ENCODE measurements at regions not wholly inside any gene's neighbourhood (a gene's known extent, or its start where the extent isn't known, plus 50 kb on each side); places are given as distances from the start of the nearest gene placed in this dataset.

GRCh38 chr5:38086777-38087176 is 171.6 kb upstream of the EGFLAM start:
- no peak for TF ChIP-seq CTCF (conservative IDR thresholded peaks at IDR 0.05)
- TF ChIP-seq EZH2 (IDR thresholded peaks at IDR 0.05; ENCODE audit: low read depth), result no peak

Data from PC-9 (cell line).